Neural progenitor cell (in vitro differentiated cells): ENCODE measurements at regions not wholly inside any gene's neighbourhood (a gene's known extent, or its start where the extent isn't known, plus 50 kb on each side); places are given as distances from the start of the nearest gene placed in this dataset.

ENCODE experiments used
- DNase-seq: peaks from one replicate; pipeline ENCODE4 v3.0.0-alpha.2; 2016; ENCODE audit warnings: low spot score
- H2AFZ ChIP-seq: fragments of 200-600 bp; sonication (generic); replicated peaks from 2 replicates; pipeline ENCODE4 v1.6.1; 2016; ENCODE audit warnings: antibody characterized with exemption
- H3F3A ChIP-seq: fragments of 200-600 bp; sonication (generic); 2 replicates; pipeline ENCODE4 v1.6.1; 2016; ENCODE audit warnings: antibody characterized with exemption, low read depth
- H3K27ac ChIP-seq: fragments of 200-600 bp; sonication (generic); 2 replicates; pipeline ENCODE4 v1.5.1; 2016; ENCODE audit warnings: mild to moderate bottlenecking
- H3K27me3 ChIP-seq: fragments of 200-600 bp; sonication (generic); 2 replicates; pipeline ENCODE4 v1.6.1; 2016; ENCODE audit warnings: mild to moderate bottlenecking, moderate library complexity
- H3K36me3 ChIP-seq: fragments of 200-600 bp; sonication (generic); 2 replicates; pipeline ENCODE4 v1.5.1; 2016
- H3K4me1 ChIP-seq: fragments of 200-600 bp; sonication (generic); 2 replicates; pipeline ENCODE4 v1.6.1; 2016; ENCODE audit warnings: mixed run types
- H3K4me2 ChIP-seq: fragments of 200-600 bp; sonication (generic); 2 replicates; pipeline ENCODE4 v1.6.1; 2016
- H3K4me3 ChIP-seq: fragments of 200-600 bp; sonication (generic); 2 replicates; pipeline ENCODE4 v1.5.1; 2016
- H3K79me2 ChIP-seq: fragments of 200-600 bp; sonication (generic); 2 replicates; pipeline ENCODE4 v1.6.1; 2016; ENCODE audit warnings: low read depth
- H3K9ac ChIP-seq: fragments of 200-600 bp; sonication (generic); 2 replicates; pipeline ENCODE4 v1.6.1; 2016
- H3K9me3 ChIP-seq: fragments of 200-600 bp; sonication (generic); 2 replicates; pipeline ENCODE4 v1.5.1; 2016; ENCODE audit warnings: low read depth
- H4K20me1 ChIP-seq: fragments of 200-600 bp; sonication (generic); 2 replicates; pipeline ENCODE4 v1.6.1; 2016; ENCODE audit warnings: low read depth
- H3K27ac Mint-ChIP-seq: 3 replicates; pipeline ENCODE4 v1.8.0; 2021; ENCODE audit warnings: mixed read lengths
- H3K27me3 Mint-ChIP-seq: 2 replicates; pipeline ENCODE4 v1.8.0; 2022; ENCODE audit warnings: low read depth, mild to moderate bottlenecking, inconsistent platforms, moderate library complexity, mixed read lengths; ENCODE audit not compliant: insufficient read depth
- H3K36me3 Mint-ChIP-seq: 3 replicates; pipeline ENCODE4 v1.8.0; 2021; ENCODE audit warnings: mixed read lengths
- H3K4me1 Mint-ChIP-seq: 3 replicates; pipeline ENCODE4 v1.8.0; 2021; ENCODE audit warnings: mixed read lengths
- H3K4me3 Mint-ChIP-seq: 3 replicates; pipeline ENCODE4 v1.8.0; 2021; ENCODE audit warnings: mild to moderate bottlenecking, moderate library complexity, mixed read lengths
- H3K9me3 Mint-ChIP-seq: 3 replicates; pipeline ENCODE4 v1.8.0; 2020; ENCODE audit warnings: mixed read lengths
- CTCF ChIP-seq: fragments of 200-600 bp; sonication (generic); IDR thresholded peaks from 2 replicates; pipeline ENCODE4 v1.5.1; 2017; ENCODE audit warnings: antibody characterized with exemption, mild to moderate bottlenecking
- EZH2 ChIP-seq: fragments of 200-600 bp; sonication (generic); IDR thresholded peaks from 2 replicates; pipeline ENCODE4 v1.6.1; 2017; ENCODE audit warnings: antibody characterized with exemption, mild to moderate bottlenecking, moderate library complexity
- EZH2phosphoT487 ChIP-seq: fragments of 200-600 bp; sonication (generic); IDR thresholded peaks from 2 replicates; pipeline ENCODE4 v1.6.1; 2017; ENCODE audit warnings: antibody characterized with exemption

- Histone ChIP-seq H4K20me1 (no peaks in the 10 kb centered on the region), H3K36me3 (no peaks in the 10 kb centered on the region), H3K4me3 (no peak overlapping the region), H3K27me3 (no peaks in the 10 kb centered on the region), H3K79me2 (no peaks in the 10 kb centered on the region), H3K9me3 (no peaks in the 10 kb centered on the region), H2AFZ (no peak overlapping the region), H3K27ac (no peak overlapping the region), H3K4me1 (no peaks in the 10 kb centered on the region), H3K9ac (no peak overlapping the region), H3F3A (no peaks in the 10 kb centered on the region), H3K4me2 (no peak overlapping the region)
- H3K4me3 Mint-ChIP-seq, result no peak overlapping the region
- TF ChIP-seq CTCF, result no peak
- no peak for TF ChIP-seq EZH2
- TF ChIP-seq EZH2phosphoT487, result no peak
- peaks cover 2% of the 10 kb centered on the region for H3K4me1 Mint-ChIP-seq
- no peaks in the 10 kb centered on the region for H3K36me3 Mint-ChIP-seq
- H3K27me3 Mint-ChIP-seq, result no peaks in the 10 kb centered on the region
- no peak overlapping the region for H3K27ac Mint-ChIP-seq
- H3K9me3 Mint-ChIP-seq, result no peaks in the 10 kb centered on the region
- DNase-seq, result no peak
Measured at GRCh38 chr5:89232139-89232603, 349.2 kb upstream of the MEF2C start.

DNA sequence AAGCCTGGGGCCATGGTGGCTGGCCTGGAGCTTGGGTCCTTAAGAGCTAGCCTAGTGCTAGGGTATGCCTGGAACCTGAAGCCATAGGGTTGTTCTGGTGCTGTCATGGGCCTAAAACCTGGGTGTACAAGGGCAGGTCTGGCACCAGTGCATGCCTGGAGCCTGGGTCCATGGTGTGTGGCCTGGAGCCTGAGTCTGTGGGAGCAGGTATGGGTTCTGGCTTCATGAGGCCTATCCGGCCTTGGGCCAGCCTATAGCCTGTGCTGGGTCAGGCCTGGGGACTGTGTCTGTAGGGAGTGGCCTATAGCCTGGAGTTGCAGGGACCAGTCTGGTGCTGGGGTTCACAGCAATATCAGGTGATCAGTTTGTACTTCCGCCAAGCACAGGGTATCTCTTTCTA is 347.2 kb upstream of the MEF2C start:
- Histone ChIP-seq H4K20me1 (no peaks in the 10 kb centered on the region), H3K4me3 (no peak overlapping the region), H3K79me2 (no peaks in the 10 kb centered on the region), H3K4me2 (no peak overlapping the region), H3F3A (no peaks in the 10 kb centered on the region), H3K27ac (no peak overlapping the region), H3K36me3 (no peaks in the 10 kb centered on the region), H3K27me3 (no peaks in the 10 kb centered on the region), H3K9ac (no peak overlapping the region), H2AFZ (no peak overlapping the region), H3K9me3 (no peaks in the 10 kb centered on the region), H3K4me1 (no peaks in the 10 kb centered on the region)
- H3K4me3 Mint-ChIP-seq, result no peak overlapping the region
- DNase-seq, result no peak
- peaks cover 2% of the 10 kb centered on the region for H3K4me1 Mint-ChIP-seq
- TF ChIP-seq CTCF, result no peak
- no peak for TF ChIP-seq EZH2
- TF ChIP-seq EZH2phosphoT487, result no peak
- no peaks in the 10 kb centered on the region for H3K9me3 Mint-ChIP-seq
- no peaks in the 10 kb centered on the region for H3K27me3 Mint-ChIP-seq
- H3K36me3 Mint-ChIP-seq, result no peaks in the 10 kb centered on the region
- no peak overlapping the region for H3K27ac Mint-ChIP-seq

DNA sequence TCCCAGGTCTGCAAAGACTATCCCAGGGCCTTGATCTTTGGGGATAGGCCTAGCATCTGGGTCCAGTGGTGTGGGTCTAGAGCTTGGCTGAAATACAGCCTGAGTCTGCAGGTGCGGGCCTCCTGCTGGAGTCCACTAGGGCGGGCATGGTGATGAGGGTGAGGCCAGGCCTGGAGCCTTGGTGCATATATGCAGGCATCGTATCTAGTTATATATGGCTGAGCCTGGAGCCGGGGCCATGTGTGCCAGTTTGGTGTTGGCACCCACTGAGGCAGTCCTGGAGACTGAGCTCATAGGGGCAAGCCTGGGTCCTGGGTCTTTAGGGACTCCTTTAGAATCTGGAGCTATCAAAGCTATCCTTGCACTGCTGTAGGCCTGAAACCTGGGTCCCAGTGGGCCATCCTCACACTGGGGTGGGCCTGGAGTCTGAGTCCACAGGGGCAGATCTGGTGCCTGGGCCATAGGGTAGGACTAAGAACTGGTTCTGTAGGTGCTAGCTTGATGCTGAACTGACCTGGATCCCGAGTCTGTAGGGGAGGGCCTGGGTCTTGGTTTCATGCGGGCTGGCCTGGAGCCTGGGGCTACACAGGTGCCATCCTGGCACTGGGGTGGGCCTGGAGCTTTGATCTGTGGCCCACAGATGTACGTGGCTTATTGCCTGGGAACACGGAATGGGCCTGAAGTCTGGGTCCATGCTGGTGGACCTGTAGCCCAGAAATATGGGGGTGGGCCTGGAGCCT is 346.5 kb upstream of the MEF2C start:
- Histone ChIP-seq H3K36me3 (no peaks in the 10 kb centered on the region), H3K79me2 (no peaks in the 10 kb centered on the region), H3K4me1 (no peaks in the 10 kb centered on the region), H3K4me2 (no peak overlapping the region), H3F3A (no peaks in the 10 kb centered on the region), H3K27me3 (no peaks in the 10 kb centered on the region), H3K9ac (no peak overlapping the region), H3K27ac (no peak overlapping the region), H3K9me3 (no peaks in the 10 kb centered on the region), H3K4me3 (no peak overlapping the region), H2AFZ (no peak overlapping the region), H4K20me1 (no peaks in the 10 kb centered on the region)
- Mint-ChIP-seq H3K4me1 (peaks cover 2% of the 10 kb centered on the region), H3K4me3 (no peak overlapping the region), H3K27ac (no peak overlapping the region), H3K9me3 (no peaks in the 10 kb centered on the region), H3K27me3 (no peaks in the 10 kb centered on the region), H3K36me3 (no peaks in the 10 kb centered on the region)
- no peak for TF ChIP-seq CTCF
- no peak for TF ChIP-seq EZH2phosphoT487
- TF ChIP-seq EZH2, result no peak
- no peak for DNase-seq
